ENCODE measurements at regions not wholly inside any gene's neighbourhood (a gene's known extent, or its start where the extent isn't known, plus 50 kb on each side); places are given as distances from the start of the nearest gene placed in this dataset.

GRCh38 chr13:59330764-59331163 is 833.0 kb downstream of the DIAPH3 start:
- H3K27me3 Mint-ChIP-seq (ENCODE audit: unreplicated experiment): no peaks in the 10 kb centered on the region
- no peak for TF ChIP-seq CTCF (IDR thresholded peaks at IDR 0.05; ENCODE audit: unreplicated experiment)
- no TSS peak for BruUV-seq (replicated peaks)
- CTCF ChIA-PET: interaction anchor here (1.2 kb wide), 1 partner anchor 13 kb away, joined by 8 read pairs; no protein-coding TSS in a partner anchor
- H3K27ac Mint-ChIP-seq (ENCODE audit: unreplicated experiment): no peak overlapping the region
- H3K9me3 Mint-ChIP-seq (ENCODE audit: low read depth, unreplicated experiment): no peaks in the 10 kb centered on the region
- no peak overlapping the region for H3K4me3 Mint-ChIP-seq (ENCODE audit: low read depth, unreplicated experiment)
- no peak for DNase-seq
- intact Hi-C loops (cut with micrococcal nuclease; ENCODE audit: unreplicated experiment): no loop called here
- H3K4me1 Mint-ChIP-seq (ENCODE audit: low read depth, unreplicated experiment): no peaks in the 10 kb centered on the region
- no peaks in the 10 kb centered on the region for H3K36me3 Mint-ChIP-seq (ENCODE audit: insufficient read depth, unreplicated experiment)

GRCh38 chr13:59332966-59333365 is 830.8 kb downstream of the DIAPH3 start:
- CTCF ChIA-PET: no interaction called here
- Mint-ChIP-seq H3K4me3 (ENCODE audit: low read depth, unreplicated experiment) (no peak overlapping the region), H3K9me3 (ENCODE audit: low read depth, unreplicated experiment) (no peaks in the 10 kb centered on the region), H3K27me3 (ENCODE audit: unreplicated experiment) (no peaks in the 10 kb centered on the region), H3K36me3 (ENCODE audit: insufficient read depth, unreplicated experiment) (no peaks in the 10 kb centered on the region), H3K27ac (ENCODE audit: unreplicated experiment) (no peak overlapping the region), H3K4me1 (ENCODE audit: low read depth, unreplicated experiment) (no peaks in the 10 kb centered on the region)
- BruUV-seq (replicated peaks): no TSS peak
- intact Hi-C loops (cut with micrococcal nuclease; ENCODE audit: unreplicated experiment): no loop called here
- TF ChIP-seq CTCF (IDR thresholded peaks at IDR 0.05; ENCODE audit: unreplicated experiment): no peak
- DNase-seq: no peak

GRCh38 chr13:59337070-59337469 is 826.7 kb downstream of the DIAPH3 start:
- H3K4me3 Mint-ChIP-seq (ENCODE audit: low read depth, unreplicated experiment): no peak overlapping the region
- no peak for DNase-seq
- intact Hi-C loops (cut with micrococcal nuclease; ENCODE audit: unreplicated experiment): no loop called here
- H3K36me3 Mint-ChIP-seq (ENCODE audit: insufficient read depth, unreplicated experiment): no peaks in the 10 kb centered on the region
- H3K27ac Mint-ChIP-seq (ENCODE audit: unreplicated experiment): no peak overlapping the region
- no peak for TF ChIP-seq CTCF (IDR thresholded peaks at IDR 0.05; ENCODE audit: unreplicated experiment)
- H3K27me3 Mint-ChIP-seq (ENCODE audit: unreplicated experiment): no peaks in the 10 kb centered on the region
- no peaks in the 10 kb centered on the region for H3K9me3 Mint-ChIP-seq (ENCODE audit: low read depth, unreplicated experiment)
- CTCF ChIA-PET: no interaction called here
- H3K4me1 Mint-ChIP-seq (ENCODE audit: low read depth, unreplicated experiment): no peaks in the 10 kb centered on the region
- BruUV-seq (replicated peaks): no TSS peak

GRCh38 chr13:59340151-59340550 is 823.6 kb downstream of the DIAPH3 start:
- CTCF ChIA-PET: no interaction called here
- Mint-ChIP-seq H3K4me3 (ENCODE audit: low read depth, unreplicated experiment) (no peak overlapping the region), H3K36me3 (ENCODE audit: insufficient read depth, unreplicated experiment) (no peaks in the 10 kb centered on the region), H3K27me3 (ENCODE audit: unreplicated experiment) (no peaks in the 10 kb centered on the region), H3K9me3 (ENCODE audit: low read depth, unreplicated experiment) (no peaks in the 10 kb centered on the region), H3K27ac (ENCODE audit: unreplicated experiment) (no peak overlapping the region), H3K4me1 (ENCODE audit: low read depth, unreplicated experiment) (no peaks in the 10 kb centered on the region)
- no peak for DNase-seq
- intact Hi-C loops (cut with micrococcal nuclease; ENCODE audit: unreplicated experiment): no loop called here
- TF ChIP-seq CTCF (IDR thresholded peaks at IDR 0.05; ENCODE audit: unreplicated experiment): no peak
- BruUV-seq (replicated peaks): no TSS peak

GRCh38 chr13:59340581-59340980 is 823.1 kb downstream of the DIAPH3 start:
- H3K36me3 Mint-ChIP-seq (ENCODE audit: insufficient read depth, unreplicated experiment): no peaks in the 10 kb centered on the region
- no peak overlapping the region for H3K4me3 Mint-ChIP-seq (ENCODE audit: low read depth, unreplicated experiment)
- H3K27me3 Mint-ChIP-seq (ENCODE audit: unreplicated experiment): no peaks in the 10 kb centered on the region
- no peaks in the 10 kb centered on the region for H3K9me3 Mint-ChIP-seq (ENCODE audit: low read depth, unreplicated experiment)
- H3K27ac Mint-ChIP-seq (ENCODE audit: unreplicated experiment): no peak overlapping the region
- CTCF ChIA-PET: no interaction called here
- H3K4me1 Mint-ChIP-seq (ENCODE audit: low read depth, unreplicated experiment): no peaks in the 10 kb centered on the region
- no peak for TF ChIP-seq CTCF (IDR thresholded peaks at IDR 0.05; ENCODE audit: unreplicated experiment)
- BruUV-seq (replicated peaks): no TSS peak
- DNase-seq: no peak
- intact Hi-C loops (cut with micrococcal nuclease; ENCODE audit: unreplicated experiment): no loop called here
